Activated CD8-positive, alpha-beta T cell treated with anti-CD3 and anti-CD28 coated beads for 36 hours (primary cell): ENCODE measurements at regions not wholly inside any gene's neighbourhood (a gene's known extent, or its start where the extent isn't known, plus 50 kb on each side); places are given as distances from the start of the nearest gene placed in this dataset.
A peak's percentile ranks its signal among the peaks of the same experiment; 100 is the strongest.

Experiments used
- ATAC-seq: fragments of 200-7000 bp; cut with Tn5 transposase; one replicate; pipeline ENCODE4 v1.10.0; 2021; ENCODE audit warnings: mild to moderate bottlenecking, moderate library complexity
- CTCF ChIA-PET: fragments of 350-600 bp; sonication (Branson Sonifier 250); formaldehyde crosslinking; loops from one replicate; lab custom pipeline; 2021; ENCODE audit warnings: antibody characterized with exemption; lab: Charles Lee
- POLR2A ChIA-PET: fragments of 350-600 bp; sonication (Branson Sonifier 250); formaldehyde crosslinking; loops from one replicate; lab custom pipeline; 2021; ENCODE audit warnings: antibody characterized with exemption; lab: Charles Lee
- DNase-seq: peaks from one replicate; pipeline ENCODE4 v3.0.0-alpha.2; 2020
- H3K27ac Mint-ChIP-seq: one replicate; pipeline ENCODE4 v1.8.0; 2021; ENCODE audit warnings: mild to moderate bottlenecking, mixed read lengths
- H3K27me3 Mint-ChIP-seq: one replicate; pipeline ENCODE4 v1.8.0; 2021; ENCODE audit warnings: mixed read lengths
- H3K36me3 Mint-ChIP-seq: one replicate; pipeline ENCODE4 v1.8.0; 2021; ENCODE audit warnings: low read depth, mixed read lengths
- H3K4me1 Mint-ChIP-seq: one replicate; pipeline ENCODE4 v1.8.0; 2021; ENCODE audit warnings: low read depth, mixed read lengths
- H3K4me3 Mint-ChIP-seq: one replicate; pipeline ENCODE4 v1.8.0; 2021; ENCODE audit warnings: mild to moderate bottlenecking, moderate library complexity, mixed read lengths
- H3K9me3 Mint-ChIP-seq: one replicate; pipeline ENCODE4 v1.8.0; 2021; ENCODE audit warnings: mixed read lengths
- CTCF ChIP-seq: fragments of 200-600 bp; IDR thresholded peaks from one replicate; pipeline ENCODE4 v1.8.0; 2022; ENCODE audit warnings: antibody characterized with exemption, mild to moderate bottlenecking
- intact Hi-C: fragments of 100-400 bp; cut with micrococcal nuclease; formaldehyde crosslinking; loops from one replicate; pipeline ENCODE4 v1.10.0; 2022

- Mint-ChIP-seq H3K9me3 (no peaks in the 10 kb centered on the region), H3K4me3 (no peak overlapping the region), H3K4me1 (no peaks in the 10 kb centered on the region), H3K27ac (no peak overlapping the region), H3K27me3 (no peaks in the 10 kb centered on the region), H3K36me3 (no peaks in the 10 kb centered on the region)
- ATAC-seq (no peak), DNase-seq (no peak)
- TF ChIP-seq CTCF = no peak
- CTCF ChIA-PET = interaction anchor here (0.7 to 2.4 kb wide), 3 partner anchors 9 to 367 kb away, joined by 4 to 8 read pairs (median 5); a partner anchor contains a TSS
- POLR2A ChIA-PET = interaction anchor here (0.9 kb wide), 1 partner anchor 117 kb away, joined by 3 read pairs; a partner anchor contains a TSS
- intact Hi-C loops = no loop called here
Observed at GRCh38 chr18:46290440-46291020, 186.3 kb downstream of the HAUS1 start.

GRCh38 chr18:46291149-46291548 lies 187.0 kb downstream of the HAUS1 start:
- TF ChIP-seq CTCF = no peak
- Mint-ChIP-seq H3K27ac (no peak overlapping the region), H3K4me3 (no peak overlapping the region), H3K27me3 (no peaks in the 10 kb centered on the region), H3K36me3 (no peaks in the 10 kb centered on the region), H3K4me1 (no peaks in the 10 kb centered on the region), H3K9me3 (no peaks in the 10 kb centered on the region)
- DNase-seq (no peak), ATAC-seq (peak; percentile 47)
- intact Hi-C loops = no loop called here
- CTCF ChIA-PET = interaction anchor here (1.6 to 2.4 kb wide), 3 partner anchors 10 to 118 kb away, joined by 4 to 8 read pairs (median 6); a partner anchor contains a TSS
- POLR2A ChIA-PET = no interaction called here

GRCh38 chr18:46293742-46294181 lies 189.6 kb downstream of the HAUS1 start:
- Mint-ChIP-seq H3K4me1 (peaks cover 6% of the 10 kb centered on the region), H3K9me3 (no peaks in the 10 kb centered on the region), H3K27me3 (no peaks in the 10 kb centered on the region), H3K36me3 (no peaks in the 10 kb centered on the region), H3K27ac (no peak overlapping the region), H3K4me3 (no peak overlapping the region)
- intact Hi-C loops = no loop called here
- TF ChIP-seq CTCF = no peak
- CTCF ChIA-PET = interaction anchor here (1.4 kb wide), 1 partner anchor 13 kb away, joined by 3 read pairs; no protein-coding TSS in a partner anchor
- DNase-seq = no peak
- POLR2A ChIA-PET = no interaction called here
- ATAC-seq = no peak

GRCh38 chr18:46294318-46294717 lies 190.1 kb downstream of the HAUS1 start:
- Mint-ChIP-seq H3K36me3 (no peaks in the 10 kb centered on the region), H3K4me3 (no peak overlapping the region), H3K27ac (no peak overlapping the region), H3K27me3 (no peaks in the 10 kb centered on the region), H3K9me3 (no peaks in the 10 kb centered on the region), H3K4me1 (peaks cover 6% of the 10 kb centered on the region)
- POLR2A ChIA-PET = no interaction called here
- DNase-seq = no peak
- CTCF ChIA-PET = interaction anchor here (1.4 kb wide), 1 partner anchor 13 kb away, joined by 3 read pairs; no protein-coding TSS in a partner anchor
- TF ChIP-seq CTCF = no peak
- intact Hi-C loops = no loop called here
- no peak for ATAC-seq

GRCh38 chr18:46294751-46295150 lies 190.6 kb downstream of the HAUS1 start:
- ChIA-PET POLR2A (no interaction called here), CTCF (no interaction called here)
- ATAC-seq (no peak), DNase-seq (no peak)
- Mint-ChIP-seq H3K27me3 (no peaks in the 10 kb centered on the region), H3K36me3 (no peaks in the 10 kb centered on the region), H3K4me3 (no peak overlapping the region), H3K27ac (no peak overlapping the region), H3K4me1 (peaks cover 6% of the 10 kb centered on the region), H3K9me3 (no peaks in the 10 kb centered on the region)
- TF ChIP-seq CTCF = no peak
- intact Hi-C loops = no loop called here
